ENCODE measurements at regions not wholly inside any gene's neighbourhood (a gene's known extent, or its start where the extent isn't known, plus 50 kb on each side); places are given as distances from the start of the nearest gene placed in this dataset.

DNA sequence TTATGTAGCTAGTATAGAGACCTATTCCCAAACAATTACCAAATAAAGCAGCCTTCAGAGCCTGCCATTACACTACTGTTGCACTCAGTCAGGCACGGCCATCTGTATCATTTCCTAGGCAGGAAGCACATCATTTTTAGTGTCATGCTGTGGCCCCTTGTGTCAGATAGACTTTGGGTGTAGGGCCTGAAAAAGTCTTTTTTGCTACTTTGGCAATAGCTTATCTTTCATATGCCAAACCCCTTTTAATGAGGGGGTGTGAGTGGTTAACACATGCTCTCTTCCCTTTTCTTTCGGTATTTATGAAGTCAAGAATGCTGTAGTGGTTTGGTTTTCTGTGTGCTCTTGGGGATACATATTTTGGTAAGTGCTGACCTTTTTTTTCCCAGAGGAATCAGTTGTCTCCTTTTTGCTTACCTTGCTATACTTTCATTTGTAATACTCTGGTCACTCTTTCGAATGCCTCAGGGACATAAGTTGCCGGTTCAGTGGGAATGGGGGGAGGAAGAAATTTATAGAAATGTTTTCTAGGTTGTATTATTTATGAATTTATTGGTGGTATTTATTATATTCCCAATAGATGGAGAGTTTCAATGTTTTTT lies 209.8 kb downstream of the CSNK1G3 start:
- TF ChIP-seq EZH2 (IDR thresholded peaks at IDR 0.05) (no peak), POLR2AphosphoS5 (IDR thresholded peaks at IDR 0.05; ENCODE audit: borderline replicate concordance, low read depth, low read length) (no peak), FOXP2 (optimal IDR thresholded peaks at IDR 0.05; ENCODE audit: control extremely low read depth, extremely low read length, insufficient read depth) (no peak)
